ENCODE measurements at regions not wholly inside any gene's neighbourhood (a gene's known extent, or its start where the extent isn't known, plus 50 kb on each side); places are given as distances from the start of the nearest gene placed in this dataset.
"Not testable (repeated sequence)": the region's sequence is repeated elsewhere in the genome, so short reads cannot be mapped to it uniquely, and the experiment has no call there.

DNA sequence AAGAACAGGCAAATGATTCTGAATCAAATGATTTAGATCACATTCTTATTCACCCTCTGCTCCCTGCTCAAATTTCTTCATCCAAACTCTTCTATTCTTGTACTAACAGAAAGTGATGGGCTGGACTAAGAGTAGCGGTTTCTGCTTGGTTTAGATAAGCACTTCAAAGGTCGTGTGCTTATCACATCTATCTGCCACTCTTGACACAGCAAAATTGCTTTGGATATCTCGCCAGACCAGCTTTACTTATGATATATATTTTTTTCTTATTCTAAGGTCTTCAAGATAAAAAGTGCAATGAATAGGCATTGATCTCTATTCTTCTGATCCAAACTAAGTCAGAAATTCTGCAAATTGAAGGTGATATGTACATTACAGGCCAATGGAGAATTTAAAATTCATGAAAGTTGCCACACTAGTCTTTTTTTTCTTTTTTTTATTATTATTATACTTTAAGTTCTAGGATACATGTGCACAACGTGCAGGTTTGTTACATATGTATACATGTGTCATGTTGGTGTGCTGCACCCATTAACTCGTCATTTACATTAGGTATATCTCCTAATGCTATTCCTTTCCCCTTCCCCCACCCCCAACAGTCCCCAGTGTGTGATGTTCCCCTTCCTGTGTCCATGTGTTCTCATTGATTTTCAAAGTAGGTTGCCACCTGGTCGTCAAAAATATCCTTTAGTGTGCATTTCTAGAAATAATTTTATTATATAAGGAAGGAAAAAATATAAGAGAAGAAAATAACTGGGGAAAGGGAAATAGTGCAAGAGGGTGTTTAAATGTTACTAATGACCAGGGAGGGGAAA is 1941.0 kb upstream of the RAG2 start:
- no peak for DNase-seq

DNA sequence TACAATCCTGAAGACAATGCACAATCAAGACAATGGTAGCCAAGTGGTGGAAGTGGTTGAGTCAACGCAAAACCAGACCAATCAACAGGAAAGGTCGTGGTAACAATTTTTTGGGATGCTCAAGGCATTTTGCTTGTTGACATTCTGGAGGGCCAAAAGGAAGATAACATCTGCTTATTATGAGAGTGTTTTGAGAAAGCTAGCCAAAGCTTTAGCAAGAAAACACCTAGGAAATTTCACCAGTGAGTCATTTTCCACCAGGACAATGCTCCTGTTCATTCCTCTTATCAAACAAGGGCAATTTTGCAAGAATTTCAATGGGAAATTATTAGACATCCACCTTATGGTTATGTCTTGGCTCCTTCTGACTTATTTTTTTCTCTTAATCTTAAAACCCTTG is 1932.2 kb upstream of the RAG2 start:
- DNase-seq: no peak

DNA sequence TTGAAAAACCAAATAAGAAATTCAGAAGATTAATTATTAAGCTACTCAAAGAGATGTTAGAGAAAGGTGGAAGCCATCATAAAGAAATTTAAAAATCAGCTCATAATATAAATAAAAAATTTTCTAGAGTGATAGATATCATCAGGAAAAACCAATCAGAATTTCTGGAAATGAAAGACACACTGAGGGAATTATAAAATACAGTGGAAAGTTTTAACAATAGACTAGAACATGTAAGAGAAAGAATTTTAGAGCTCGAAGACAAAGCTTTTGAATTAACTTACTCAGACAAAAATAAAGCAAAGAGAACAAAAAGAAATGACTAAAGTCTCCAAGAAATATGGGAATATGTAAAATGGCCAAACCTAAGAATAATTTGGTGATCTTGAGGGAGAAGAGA is 1926.9 kb upstream of the RAG2 start:
- no peak for DNase-seq

- no peak for DNase-seq
Observed at GRCh38 chr11:38517991-38518390, 1920.0 kb upstream of the RAG2 start.

DNA sequence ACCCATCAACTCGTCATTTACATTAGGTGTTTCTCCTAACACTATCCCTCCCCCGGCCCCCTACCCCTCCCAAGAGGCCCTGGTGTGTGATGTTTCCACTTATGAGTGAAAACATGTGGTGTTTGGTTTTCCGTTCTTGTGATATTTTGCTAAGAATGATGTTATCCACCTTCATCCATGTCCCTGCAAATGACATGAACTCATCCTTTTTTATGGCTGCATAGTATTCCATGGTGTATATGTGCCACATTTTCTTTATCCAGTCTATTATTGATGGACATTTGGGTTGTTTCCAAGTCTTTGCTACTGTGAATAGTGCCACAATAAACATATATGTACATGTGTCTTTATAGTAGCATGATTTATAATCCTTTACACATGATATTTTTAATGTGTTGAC is 1914.8 kb upstream of the RAG2 start:
- not testable (repeated sequence) for DNase-seq

GRCh38 chr11:38510041-38510440 is 1912.0 kb upstream of the RAG2 start:
- DNase-seq: peak; percentile 94

DNA sequence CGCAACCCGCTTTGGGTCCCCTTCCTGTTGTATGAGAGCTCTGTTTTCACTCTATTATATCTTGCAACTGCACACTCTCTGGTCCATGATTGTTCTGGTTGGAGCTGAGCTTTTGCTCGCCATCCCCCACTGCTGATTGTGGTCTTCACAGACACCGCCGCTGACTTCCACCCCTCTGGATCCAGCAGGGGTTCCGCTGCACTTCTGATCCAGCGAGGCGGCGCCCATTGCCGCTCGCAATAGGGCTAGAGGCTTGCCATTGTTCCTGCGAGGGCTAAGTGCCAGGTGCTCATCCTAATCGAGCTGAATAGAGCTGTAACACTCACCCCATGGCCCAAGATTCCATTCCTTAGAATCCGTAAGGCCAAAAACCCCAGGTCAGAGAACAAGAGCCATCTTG is 1905.8 kb upstream of the RAG2 start:
- no peak for DNase-seq

GRCh38 chr11:38498721-38499120 is 1900.7 kb upstream of the RAG2 start:
- DNase-seq: peak; percentile 39

GRCh38 chr11:38491986-38492385 is 1894.0 kb upstream of the RAG2 start:
- no peak for DNase-seq

GRCh38 chr11:38481391-38481790 is 1883.4 kb upstream of the RAG2 start:
- no peak for DNase-seq

- no peak for DNase-seq
Observed at GRCh38 chr11:38476808-38477575, 1879.0 kb upstream of the RAG2 start.

GRCh38 chr11:38461751-38462150 is 1863.7 kb upstream of the RAG2 start:
- DNase-seq: peak; percentile 15

GRCh38 chr11:38460896-38461295 is 1862.9 kb upstream of the RAG2 start:
- peak; percentile 97 for DNase-seq

- peak; percentile 7 for DNase-seq
Observed at GRCh38 chr11:38460429-38460828, 1862.4 kb upstream of the RAG2 start.

- DNase-seq: no peak
Observed at GRCh38 chr11:38456371-38456770, 1858.3 kb upstream of the RAG2 start.

DNA sequence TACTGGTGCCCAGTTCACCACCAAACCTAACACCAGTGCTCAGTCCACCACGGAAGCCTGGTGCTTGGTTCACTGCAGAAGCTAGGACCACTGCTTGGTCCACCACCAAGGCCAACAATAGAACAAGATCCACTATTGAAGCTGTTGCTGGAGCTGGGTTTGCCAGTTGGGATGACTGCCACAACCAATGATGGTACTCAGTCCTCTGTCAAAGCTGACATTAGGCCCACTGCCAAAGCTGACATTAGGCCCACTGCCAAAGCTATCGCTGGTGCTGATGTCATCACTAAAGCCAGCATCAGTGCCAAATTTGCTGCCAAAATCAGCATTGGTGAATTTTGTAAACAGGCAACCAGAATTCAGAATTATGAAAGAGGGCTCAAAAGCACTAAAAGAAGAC is 1850.2 kb upstream of the RAG2 start:
- DNase-seq: peak; percentile 89

DNA sequence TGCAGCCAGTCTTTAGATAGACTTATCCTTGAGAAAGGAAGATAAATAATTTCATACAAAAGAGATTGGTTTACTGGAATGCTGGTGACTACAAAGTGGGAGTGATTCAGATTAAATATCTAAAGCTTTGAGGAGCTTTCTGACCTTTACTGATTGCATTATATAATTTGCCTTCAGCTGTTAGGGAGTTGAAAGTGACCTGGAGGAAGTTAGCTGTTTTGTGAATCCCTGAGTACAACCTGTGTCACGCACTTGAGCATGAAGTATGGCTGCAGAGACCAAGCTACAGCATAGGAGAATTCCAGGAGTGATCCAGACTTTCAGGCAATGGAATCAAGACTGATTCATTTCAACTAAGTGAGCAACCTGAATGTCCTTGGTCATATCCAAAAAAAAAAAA is 1848.3 kb upstream of the RAG2 start:
- DNase-seq: no peak

- no peak for DNase-seq
Observed at GRCh38 chr11:38438091-38438490, 1840.1 kb upstream of the RAG2 start.

- no peak for DNase-seq
Observed at GRCh38 chr11:38425578-38425977, 1827.5 kb upstream of the RAG2 start.

DNA sequence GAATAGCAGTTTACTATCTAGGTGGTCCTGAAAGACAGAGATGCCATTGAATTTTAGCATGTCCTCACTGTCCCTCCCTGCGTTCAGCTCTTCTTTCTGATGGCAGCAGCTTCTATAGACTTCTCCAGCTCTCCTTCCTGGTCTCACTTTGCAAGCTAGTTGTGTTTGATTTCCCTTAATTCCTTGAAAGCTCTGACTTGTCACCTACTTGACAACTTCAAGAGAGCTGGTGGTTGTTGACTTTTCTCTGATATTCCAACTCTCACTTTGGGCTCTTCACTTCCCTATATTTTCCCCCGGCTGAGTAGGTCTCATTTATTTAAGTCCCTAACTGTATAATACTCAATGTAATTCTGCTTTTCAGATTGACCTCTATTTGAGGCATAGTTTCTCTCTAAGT is 1825.0 kb upstream of the RAG2 start:
- DNase-seq: no peak

GRCh38 chr11:38416141-38416540 is 1818.1 kb upstream of the RAG2 start:
- DNase-seq: no peak

DNA sequence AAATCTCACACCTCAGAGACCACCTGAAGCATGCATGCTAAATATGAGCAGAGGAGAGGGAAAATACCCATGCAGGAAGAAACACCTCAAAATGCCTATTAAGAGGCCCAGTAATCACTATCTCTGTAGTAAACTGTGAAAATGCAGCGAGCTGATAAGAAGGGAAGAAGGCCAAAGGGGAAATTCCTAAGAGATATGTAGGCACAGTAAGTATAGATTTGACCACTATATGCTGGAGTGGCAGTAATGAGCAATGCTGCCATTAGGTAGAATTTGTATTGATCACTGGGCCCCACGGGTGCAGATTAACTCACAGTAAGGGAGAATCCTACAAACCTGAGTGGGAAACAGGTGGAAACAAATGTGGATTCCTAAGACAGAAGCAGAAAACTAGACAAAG is 1813.1 kb upstream of the RAG2 start:
- DNase-seq: peak; percentile 14

GRCh38 chr11:38402063-38402462 is 1804.0 kb upstream of the RAG2 start:
- DNase-seq: no peak

DNA sequence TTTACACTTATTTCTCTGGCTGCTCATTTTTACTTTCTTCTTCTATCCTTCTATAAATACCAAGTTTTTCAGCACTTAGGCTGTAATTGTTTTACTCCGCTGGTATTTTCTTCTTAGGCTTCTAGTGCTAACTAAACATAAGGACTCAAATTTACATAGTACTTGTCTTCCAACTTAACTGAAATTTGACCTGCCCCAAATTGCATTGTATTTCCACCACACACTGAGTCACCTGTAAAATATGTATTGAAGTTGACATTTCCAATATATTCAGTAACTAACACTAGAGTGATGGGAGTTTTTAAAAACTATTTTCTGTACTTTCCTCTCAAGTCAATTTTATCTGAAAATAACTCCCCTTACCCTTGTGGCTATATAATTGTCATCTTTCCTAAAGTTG is 1794.1 kb upstream of the RAG2 start:
- peak; percentile 19 for DNase-seq
